HEK293T (cell line): ENCODE measurements at regions not wholly inside any gene's neighbourhood (a gene's known extent, or its start where the extent isn't known, plus 50 kb on each side); places are given as distances from the start of the nearest gene placed in this dataset.
"Not testable (repeated sequence)": the region's sequence is repeated elsewhere in the genome, so short reads cannot be mapped to it uniquely, and the experiment has no call there.

Source experiments
- CTCF ChIA-PET: fragments of 350-600 bp; formaldehyde crosslinking; extraction: SDS; loops from one replicate; lab custom pipeline; 2021; ENCODE audit warnings: antibody characterized with exemption, inconsistent platforms; lab: Yijun Ruan, JAX
- POLR2A ChIA-PET: fragments of 350-600 bp; formaldehyde crosslinking; extraction: SDS; loops from one replicate; lab custom pipeline; 2020; ENCODE audit warnings: antibody characterized with exemption, inconsistent platforms; lab: Yijun Ruan, JAX
- DNase-seq: peaks from one replicate; pipeline ENCODE4 v3.0.0; 2012; ENCODE audit warnings: mixed read lengths; ENCODE audit errors: extremely low spot score
- ARNT ChIP-seq: fragments of 450-650 bp; IDR thresholded peaks from 2 replicates; pipeline ENCODE4 v1.6.1; 2017; ENCODE audit warnings: mild to moderate bottlenecking
- BHLHE40 ChIP-seq: fragments of 450-650 bp; IDR thresholded peaks from 2 replicates; pipeline ENCODE4 v1.6.1; 2016; ENCODE audit warnings: mild to moderate bottlenecking, moderate library complexity, borderline replicate concordance
- CTBP1 ChIP-seq: fragments of 450-650 bp; IDR thresholded peaks from 2 replicates; pipeline ENCODE4 v1.6.1; 2016; ENCODE audit warnings: borderline replicate concordance
- ELF4 ChIP-seq: fragments of 450-650 bp; IDR thresholded peaks from 2 replicates; pipeline ENCODE4 v1.6.1; 2017; ENCODE audit warnings: antibody characterized with exemption
- FOXA1 ChIP-seq: fragments of 450-650 bp; IDR thresholded peaks from 2 replicates; pipeline ENCODE4 v1.6.1; 2016; ENCODE audit warnings: mild to moderate bottlenecking
- FOXK2 ChIP-seq: fragments of 450-650 bp; IDR thresholded peaks from 2 replicates; pipeline ENCODE4 v1.6.1; 2016; ENCODE audit warnings: mild to moderate bottlenecking
- FOXM1 ChIP-seq: fragments of 450-650 bp; IDR thresholded peaks from 2 replicates; pipeline ENCODE4 v1.6.1; 2017; ENCODE audit warnings: mild to moderate bottlenecking, borderline replicate concordance
- HDGF ChIP-seq: fragments of 450-650 bp; IDR thresholded peaks from 2 replicates; pipeline ENCODE4 v1.6.1; 2017; ENCODE audit warnings: antibody characterized with exemption, borderline replicate concordance
- L3MBTL2 ChIP-seq: fragments of 450-650 bp; conservative IDR thresholded peaks from 2 replicates; pipeline ENCODE4 v1.6.1; 2016; ENCODE audit warnings: mild to moderate bottlenecking
- LEF1 ChIP-seq: fragments of 450-650 bp; IDR thresholded peaks from 2 replicates; pipeline ENCODE4 v1.6.1; 2017; ENCODE audit warnings: mild to moderate bottlenecking, borderline replicate concordance
- NFRKB ChIP-seq: fragments of 450-650 bp; IDR thresholded peaks from 2 replicates; pipeline ENCODE4 v1.6.1; 2016; ENCODE audit warnings: mild to moderate bottlenecking, moderate library complexity
- PKNOX1 ChIP-seq: fragments of 450-650 bp; IDR thresholded peaks from 2 replicates; pipeline ENCODE4 v1.6.1; 2016
- SP1 ChIP-seq: fragments of 450-650 bp; IDR thresholded peaks from 2 replicates; pipeline ENCODE4 v1.6.1; 2017
- SUZ12 ChIP-seq: fragments of 450-650 bp; IDR thresholded peaks from 2 replicates; pipeline ENCODE4 v1.6.1; 2016; ENCODE audit warnings: mild to moderate bottlenecking
- TARDBP ChIP-seq: fragments of 450-650 bp; IDR thresholded peaks from 2 replicates; pipeline ENCODE4 v1.6.1; 2016
- ZNF384 ChIP-seq: fragments of 450-650 bp; IDR thresholded peaks from 2 replicates; pipeline ENCODE4 v1.6.1; 2016

GRCh38 chr1:212166644-212167043 is 118.6 kb upstream of the PPP2R5A start:
- ChIA-PET POLR2A (no interaction called here), CTCF (no interaction called here)
- DNase-seq, result no peak

DNA sequence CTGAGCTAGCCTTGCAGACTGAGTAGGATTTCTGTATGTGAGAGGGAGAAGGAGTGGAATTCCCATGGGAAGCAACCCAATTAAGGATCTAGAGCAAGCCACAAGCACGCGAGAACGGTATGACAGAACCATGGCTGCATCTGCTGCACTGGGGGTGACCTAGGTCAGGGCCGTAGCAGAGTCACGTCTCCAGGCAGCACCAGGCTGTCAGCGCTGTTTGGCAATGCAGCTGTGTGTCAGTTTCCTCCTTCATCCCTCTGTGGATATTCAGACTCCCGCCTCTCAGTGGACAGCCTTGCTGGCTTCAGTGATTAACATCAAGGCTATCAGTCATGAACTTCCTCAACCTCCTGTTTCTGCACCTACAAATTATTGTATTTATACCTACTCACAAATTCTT is 118.1 kb upstream of the PPP2R5A start:
- TF ChIP-seq ELF4, result no peak
- TF ChIP-seq FOXM1, result no peak
- TF ChIP-seq SP1, result no peak
- TF ChIP-seq ARNT, result no peak
- TF ChIP-seq FOXK2, result no peak
- no peak for TF ChIP-seq FOXA1
- no peak for TF ChIP-seq NFRKB
- TF ChIP-seq L3MBTL2, result no peak
- no peak for TF ChIP-seq LEF1
- TF ChIP-seq HDGF, result no peak
- no peak for TF ChIP-seq SUZ12
- no peak for TF ChIP-seq PKNOX1
- no peak for TF ChIP-seq CTBP1
- no peak for TF ChIP-seq TARDBP
- TF ChIP-seq BHLHE40, result no peak
- TF ChIP-seq ZNF384, result no peak
- CTCF ChIA-PET, result no interaction called here
- DNase-seq, result no peak
- POLR2A ChIA-PET, result no interaction called here

More at GRCh38 chr1:212166644-212167043, 118.6 kb upstream of the PPP2R5A start:
- TF ChIP-seq ELF4 (no peak), L3MBTL2 (no peak), FOXA1 (no peak), LEF1 (no peak), BHLHE40 (no peak), ZNF384 (no peak), CTBP1 (no peak)

- DNase-seq, result no peak
- TF ChIP-seq SUZ12, result no peak
- TF ChIP-seq FOXM1, result no peak
- no peak for TF ChIP-seq FOXK2
- TF ChIP-seq ZNF384, result no peak
- no peak for TF ChIP-seq L3MBTL2
- no peak for TF ChIP-seq FOXA1
- no peak for TF ChIP-seq CTBP1
- TF ChIP-seq SP1, result no peak
- no peak for TF ChIP-seq TARDBP
- no peak for TF ChIP-seq NFRKB
- TF ChIP-seq LEF1, result no peak
- TF ChIP-seq ELF4, result no peak
- TF ChIP-seq PKNOX1, result no peak
- TF ChIP-seq BHLHE40, result no peak
- no peak for TF ChIP-seq HDGF
- no peak for TF ChIP-seq ARNT
- ChIA-PET CTCF (no interaction called here), POLR2A (no interaction called here)
These were observed 111.6 kb upstream of the PPP2R5A start for GRCh38 chr1:212173567-212173966.

DNA sequence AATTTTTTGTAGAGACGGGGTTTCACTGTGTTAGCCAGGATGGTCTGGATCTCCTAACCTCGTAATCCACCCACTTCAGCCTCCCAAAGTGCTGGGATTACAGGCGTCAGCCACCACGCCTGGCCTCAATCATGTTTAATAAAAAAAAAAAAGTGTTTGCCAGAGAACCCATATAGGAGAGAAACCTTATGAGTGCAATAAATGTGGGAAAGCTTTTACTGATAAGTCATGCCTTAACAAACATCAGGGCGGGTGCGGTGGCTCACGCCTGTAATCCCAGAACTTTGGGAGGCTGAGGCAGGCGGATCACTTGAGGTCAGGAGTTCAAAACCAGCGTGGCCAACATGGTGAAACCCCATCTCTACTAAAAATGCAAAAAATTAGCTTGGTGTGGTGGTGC is 110.9 kb upstream of the PPP2R5A start:
- POLR2A ChIA-PET, CTCF ChIA-PET, DNase-seq: not testable (repeated sequence)

GRCh38 chr1:212177542-212177941 is 107.7 kb upstream of the PPP2R5A start:
- TF ChIP-seq CTBP1 (no peak), TARDBP (no peak), ELF4 (no peak), NFRKB (no peak), FOXA1 (no peak), L3MBTL2 (no peak), SP1 (no peak), SUZ12 (no peak), FOXM1 (no peak), HDGF (no peak), PKNOX1 (no peak), ZNF384 (no peak), BHLHE40 (no peak), ARNT (no peak), FOXK2 (no peak), LEF1 (no peak)
- DNase-seq, result no peak
- ChIA-PET CTCF (no interaction called here), POLR2A (no interaction called here)

DNA sequence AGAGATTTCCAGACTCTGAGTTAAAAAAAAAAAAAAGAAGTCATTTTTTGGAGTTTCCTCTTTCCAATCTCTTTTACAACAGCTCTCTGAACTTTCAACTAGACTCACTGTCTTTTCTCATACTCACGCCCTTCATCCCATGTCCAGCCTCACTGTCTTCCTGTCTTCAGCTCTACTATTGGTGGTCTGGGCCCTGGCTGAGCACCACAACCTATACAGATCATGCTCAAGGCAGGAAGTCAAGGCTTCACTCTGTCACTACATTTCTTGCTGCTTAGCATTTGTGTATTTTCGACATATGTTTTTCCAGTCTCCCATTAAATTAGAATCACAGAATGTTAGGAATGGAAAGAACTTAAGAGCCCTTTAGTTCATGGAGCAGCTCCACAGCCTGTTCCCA is 106.4 kb upstream of the PPP2R5A start:
- CTCF ChIA-PET, result no interaction called here
- POLR2A ChIA-PET, result no interaction called here
- TF ChIP-seq PKNOX1 (no peak), FOXK2 (no peak), ELF4 (no peak), TARDBP (no peak), ZNF384 (no peak), FOXM1 (no peak), SUZ12 (no peak), NFRKB (no peak)

More for the DNA sequence above, 106.4 kb upstream of the PPP2R5A start:
- DNase-seq, result no peak
